Right atrium auricular region (tissue), 2 donors: ENCODE measurements at regions not wholly inside any gene's neighbourhood (a gene's known extent, or its start where the extent isn't known, plus 50 kb on each side); places are given as distances from the start of the nearest gene placed in this dataset.
A peak's percentile ranks its signal among the peaks of the same experiment; 100 is the strongest.

Source experiments
- DNase-seq: peaks from one replicate; pipeline ENCODE4 v3.0.0-alpha.2; 2019; ENCODE audit warnings: low spot score
- H3K27ac ChIP-seq, 2 donors: fragments of 200-600 bp; sonication (generic); 1 replicate in 1 of 2; 2 replicates in 1 of 2; pipeline ENCODE4 v1.5.1; 2016 to 2019
- H3K27me3 ChIP-seq, 2 donors: fragments of 200-600 bp; sonication (generic); one replicate each; pipeline versions ENCODE4 v1.5.1 to v1.6.0; 2017 to 2019
- H3K36me3 ChIP-seq: fragments of 200-600 bp; sonication (generic); one replicate; pipeline ENCODE4 v1.5.1; 2016
- H3K4me1 ChIP-seq, 2 donors: fragments of 200-600 bp; sonication (generic); one replicate each; pipeline versions ENCODE4 v1.5.1 to v1.6.0; 2017 to 2019
- H3K4me3 ChIP-seq, 2 donors: fragments of 200-600 bp; sonication (generic); 1 replicate in 1 of 2; 2 replicates in 1 of 2; pipeline ENCODE4 v1.5.1; 2017 to 2019; ENCODE audit warnings: mild to moderate bottlenecking in 1 of 2, moderate library complexity in 1 of 2
- H3K9me3 ChIP-seq, 2 donors: fragments of 200-600 bp; sonication (generic); one replicate each; pipeline ENCODE4 v1.5.1; 2019
- CTCF ChIP-seq, 2 donors: fragments of 200-600 bp; sonication (generic); IDR thresholded peaks; one replicate each; pipeline ENCODE4 v1.5.1; 2019; ENCODE audit warnings: antibody characterized with exemption in 2 of 2

DNA sequence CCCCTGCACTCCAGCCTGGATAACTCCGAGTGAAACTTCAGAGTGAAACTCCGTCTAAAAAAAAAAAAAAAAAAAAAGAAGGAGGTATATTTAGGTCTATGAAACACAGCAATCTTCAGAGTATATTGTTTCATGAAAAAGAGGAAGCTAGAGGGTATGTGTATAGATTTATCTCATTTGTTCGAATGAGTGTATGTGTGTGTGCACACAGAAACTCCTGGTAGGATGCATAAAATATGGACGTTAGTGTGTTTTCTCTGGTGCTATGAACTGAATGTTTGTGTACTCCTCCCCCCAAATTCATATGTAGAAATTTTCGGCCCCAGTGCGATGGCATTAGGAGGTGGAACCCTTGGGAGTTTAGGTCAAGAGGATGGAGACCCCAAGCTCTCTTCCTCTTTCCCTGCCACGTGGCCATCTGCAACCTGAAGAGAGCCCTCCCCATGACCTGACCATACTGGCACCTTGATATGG is 98.6 kb upstream of the KLF13 start:
- DNase-seq = no peak
- H3K9me3 ChIP-seq = no peaks in the 10 kb centered on the region

GRCh38 chr15:31228980-31229826 is 97.4 kb upstream of the KLF13 start:
- no peak for DNase-seq
- H3K27ac ChIP-seq = no peak overlapping the region
- no peaks in the 10 kb centered on the region for H3K9me3 ChIP-seq
- no peak for TF ChIP-seq CTCF (IDR thresholded peaks at IDR 0.05)
- no peaks in the 10 kb centered on the region for H3K36me3 ChIP-seq
- no peak overlapping the region for H3K4me3 ChIP-seq
- H3K4me1 ChIP-seq = peaks cover 0 to 10% of the 10 kb centered on the region in 2 donors
- no peaks in the 10 kb centered on the region for H3K27me3 ChIP-seq

More for the DNA sequence above, 98.6 kb upstream of the KLF13 start:
- Histone ChIP-seq H3K4me1 (peaks cover 0 to 13% of the 10 kb centered on the region in 2 donors), H3K36me3 (no peaks in the 10 kb centered on the region), H3K27me3 (no peaks in the 10 kb centered on the region), H3K27ac (no peak overlapping the region), H3K4me3 (no peak overlapping the region)
- no peak for TF ChIP-seq CTCF (IDR thresholded peaks at IDR 0.05)

GRCh38 chr15:31230630-31231485 is 95.8 kb upstream of the KLF13 start:
- H3K9me3 ChIP-seq = no peaks in the 10 kb centered on the region
- H3K27ac ChIP-seq = no peak overlapping the region
- no peaks in the 10 kb centered on the region for H3K36me3 ChIP-seq
- peaks cover 0 to 15% of the 10 kb centered on the region in 2 donors for H3K4me1 ChIP-seq
- no peak for DNase-seq
- no peak for TF ChIP-seq CTCF (IDR thresholded peaks at IDR 0.05)
- no peak overlapping the region for H3K4me3 ChIP-seq
- H3K27me3 ChIP-seq = no peaks in the 10 kb centered on the region

DNA sequence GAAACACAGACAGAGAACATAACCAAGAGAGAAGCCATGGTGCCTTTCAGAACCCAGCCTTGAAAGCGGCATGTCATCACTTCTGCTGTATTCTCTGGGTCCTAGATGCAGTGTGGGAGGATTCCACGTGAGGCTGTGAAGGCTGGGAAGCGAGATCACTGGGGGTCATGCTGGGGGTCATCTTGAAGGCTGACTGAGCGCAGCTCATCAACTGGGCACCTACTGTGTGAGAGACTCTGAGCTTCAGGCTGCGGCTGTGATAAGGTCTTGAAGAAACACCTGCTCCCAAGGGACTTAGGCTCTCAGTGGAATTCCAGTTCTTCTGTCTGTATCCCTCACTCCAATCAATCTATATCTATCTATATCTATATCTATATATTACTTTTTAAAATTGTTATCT is 91.8 kb upstream of the KLF13 start:
- Histone ChIP-seq H3K36me3 (no peaks in the 10 kb centered on the region), H3K4me3 (no peak overlapping the region), H3K27me3 (no peaks in the 10 kb centered on the region), H3K4me1 (peaks cover 0 to 42% of the 10 kb centered on the region in 2 donors), H3K9me3 (no peaks in the 10 kb centered on the region), H3K27ac (peak overlapping the region; percentile 88 to 94)
- DNase-seq = no peak
- no peak for TF ChIP-seq CTCF (IDR thresholded peaks at IDR 0.05)

DNA sequence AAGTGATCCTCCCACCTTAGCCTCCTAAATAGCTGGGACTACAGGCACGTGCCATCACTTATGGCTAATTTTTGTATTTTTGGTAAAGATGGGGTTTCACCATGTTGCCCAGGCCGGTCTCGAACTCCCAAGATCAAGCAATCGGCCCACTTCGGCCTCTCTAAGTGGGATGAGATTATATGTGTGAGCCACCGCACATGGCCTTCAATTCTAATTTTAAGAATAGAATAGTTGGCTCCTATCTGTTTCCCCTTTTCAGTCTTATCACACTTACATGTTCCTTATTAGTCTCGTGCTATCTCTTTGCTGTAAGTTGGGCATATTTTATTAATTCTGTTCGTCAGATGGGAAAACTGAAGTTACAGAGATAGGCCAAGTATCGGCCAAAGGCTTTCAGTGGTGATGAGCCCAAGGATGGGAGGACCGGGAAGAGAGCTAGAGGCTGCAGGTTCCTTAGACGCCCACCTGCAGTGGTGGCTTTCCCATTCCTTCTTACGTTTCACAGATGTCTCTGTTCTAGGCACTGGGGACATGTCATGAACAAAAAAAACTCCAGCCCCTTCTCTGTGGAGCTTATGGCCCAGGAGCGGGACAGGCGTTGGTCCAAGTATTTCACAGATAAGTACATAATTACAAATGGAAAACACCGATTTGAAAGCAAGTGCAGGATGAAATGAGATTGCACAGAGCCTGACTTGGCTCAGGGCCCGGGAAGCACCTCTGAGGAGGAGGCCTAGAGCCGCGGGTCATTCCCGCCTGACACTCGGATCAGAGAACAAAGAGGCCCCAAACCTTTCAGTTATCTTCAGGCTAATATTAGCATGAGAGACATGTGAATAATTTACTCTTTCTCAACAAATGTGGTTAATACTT is 91.1 kb upstream of the KLF13 start:
- Histone ChIP-seq H3K36me3 (no peaks in the 10 kb centered on the region), H3K27ac (peak overlapping the region; percentile 88 to 94), H3K4me3 (no peak overlapping the region), H3K27me3 (no peaks in the 10 kb centered on the region), H3K4me1 (peaks cover 0 to 42% of the 10 kb centered on the region in 2 donors), H3K9me3 (no peaks in the 10 kb centered on the region)
- no peak for TF ChIP-seq CTCF (IDR thresholded peaks at IDR 0.05)
- peak; percentile 69 for DNase-seq
